Kidney capillary endothelial cell (primary cell): ENCODE measurements at regions not wholly inside any gene's neighbourhood (a gene's known extent, or its start where the extent isn't known, plus 50 kb on each side); places are given as distances from the start of the nearest gene placed in this dataset.

Experiments used
- DNase-seq: peaks from one replicate; pipeline ENCODE4 v3.0.0-alpha.2; 2018; ENCODE audit warnings: low spot score

GRCh38 chr5:27652505-27652904 lies 614.1 kb upstream of the CDH9 start:
- DNase-seq, result no peak

- DNase-seq, result no peak
Measured at GRCh38 chr5:27639005-27639612, 600.7 kb upstream of the CDH9 start.

GRCh38 chr5:27619982-27620381 lies 581.6 kb upstream of the CDH9 start:
- no peak for DNase-seq

DNA sequence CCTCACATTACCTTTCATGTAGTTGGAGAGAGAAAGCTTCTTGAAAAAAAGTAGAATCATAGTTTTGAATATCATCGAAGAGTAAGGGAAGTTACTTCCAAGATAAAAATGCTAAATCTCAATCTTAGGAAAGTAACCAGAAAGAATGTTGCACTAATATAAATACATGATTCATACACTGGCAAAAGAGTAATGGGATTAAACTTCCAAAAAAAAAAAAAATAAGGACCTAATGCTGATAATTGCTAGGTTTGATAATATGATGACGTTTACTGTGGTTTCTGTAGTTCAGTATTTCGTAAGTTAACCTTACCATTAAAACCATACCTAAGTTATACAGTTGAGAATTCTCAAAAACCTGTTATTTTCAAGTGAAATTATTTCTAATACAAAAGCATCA lies 573.8 kb upstream of the CDH9 start:
- DNase-seq, result no peak

DNA sequence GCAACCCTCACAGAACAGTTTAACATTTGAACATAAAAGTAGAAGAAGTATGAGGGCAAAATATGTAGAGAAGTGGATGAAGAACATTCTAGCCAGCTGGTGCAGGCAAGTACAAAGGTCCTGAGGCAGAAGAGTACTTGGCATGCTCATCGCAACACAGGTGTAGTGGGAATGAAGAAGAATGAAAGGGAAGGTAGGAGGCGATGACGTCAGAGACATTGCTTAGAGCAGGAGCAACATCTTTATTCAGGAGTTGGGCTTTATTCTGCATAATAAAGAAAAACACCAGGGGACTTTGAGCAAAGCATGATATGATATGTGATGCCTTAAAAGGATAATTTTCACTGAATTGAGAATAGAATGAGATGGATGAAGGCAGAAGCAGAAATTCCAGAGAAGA lies 570.6 kb upstream of the CDH9 start:
- DNase-seq, result no peak

GRCh38 chr5:27598576-27598975 lies 560.2 kb upstream of the CDH9 start:
- no peak for DNase-seq

DNA sequence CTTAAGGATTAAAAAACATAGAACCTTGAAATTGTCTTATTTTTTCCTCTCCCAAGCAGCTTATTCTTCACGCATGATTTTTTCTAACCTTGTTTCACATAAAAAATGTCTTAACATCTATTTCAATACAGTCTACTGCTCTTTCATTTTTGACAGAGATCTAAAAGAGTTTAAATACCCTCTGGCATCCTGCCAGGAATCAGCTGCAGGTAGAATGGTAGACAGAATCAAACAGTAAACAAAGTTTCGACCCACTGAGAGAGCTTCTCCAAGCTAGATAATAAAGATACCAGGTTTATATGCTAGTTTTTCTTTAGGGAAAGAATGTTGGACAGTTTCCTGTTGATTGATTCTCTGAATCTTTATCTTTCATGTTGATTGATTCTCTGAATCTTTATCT lies 555.8 kb upstream of the CDH9 start:
- no peak for DNase-seq

DNA sequence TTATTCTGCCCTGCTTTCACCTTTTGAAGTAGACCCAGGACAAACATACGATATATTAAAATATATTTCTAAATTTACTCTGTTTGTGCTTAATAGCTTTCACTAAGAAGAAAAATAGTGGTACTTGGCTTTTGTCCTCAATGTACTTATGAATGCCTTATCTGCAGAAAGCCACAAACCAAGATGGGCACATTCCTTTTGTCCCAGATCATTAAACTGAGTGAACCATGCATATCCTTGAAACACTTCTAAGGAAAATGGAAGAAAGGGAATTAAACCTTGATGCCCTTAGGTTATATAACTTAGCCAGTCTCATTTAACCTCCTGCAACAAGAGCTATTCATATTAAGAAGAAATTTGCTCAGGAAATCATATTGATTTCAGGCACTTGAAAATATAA lies 553.8 kb upstream of the CDH9 start:
- DNase-seq, result no peak

GRCh38 chr5:27590503-27590902 lies 552.1 kb upstream of the CDH9 start:
- DNase-seq, result no peak

- DNase-seq, result no peak
Measured at GRCh38 chr5:27578279-27578678, 539.9 kb upstream of the CDH9 start.

DNA sequence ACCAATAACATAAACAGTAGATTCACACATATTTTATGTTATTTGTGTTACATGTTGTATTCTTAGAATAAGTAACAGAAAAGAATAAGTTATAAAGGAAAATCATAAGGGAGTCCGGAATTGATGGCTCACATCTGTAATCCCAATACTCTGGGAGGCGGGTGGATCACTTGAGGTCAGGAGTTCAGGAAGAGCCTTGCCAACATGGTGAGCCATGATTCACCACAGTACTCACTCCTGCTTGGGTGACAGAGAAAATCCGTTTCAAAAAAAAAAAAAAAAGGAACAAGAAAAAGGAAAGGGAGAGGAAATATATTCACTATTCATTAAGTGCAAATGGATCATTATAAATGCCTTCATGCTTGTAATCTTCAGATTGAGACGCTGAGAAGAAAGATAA lies 533.3 kb upstream of the CDH9 start:
- DNase-seq, result no peak

DNA sequence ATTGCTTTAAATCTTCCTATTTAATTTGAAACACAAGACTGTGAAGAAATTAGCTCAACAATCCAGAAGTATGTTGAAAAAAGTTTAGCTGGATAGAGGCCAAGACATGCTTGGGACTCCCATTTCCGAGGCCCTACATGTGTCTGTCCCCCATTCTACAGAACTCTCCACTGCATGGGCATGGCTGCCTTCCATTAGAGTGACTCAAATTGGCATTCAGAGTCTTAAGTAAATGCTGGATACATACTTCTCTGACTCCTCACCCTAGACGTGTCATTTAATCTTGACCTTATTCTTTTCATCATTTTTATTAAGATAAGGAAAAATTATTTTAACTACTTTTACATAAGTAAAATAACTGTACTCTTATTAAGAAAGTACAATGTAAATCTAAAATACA lies 530.4 kb upstream of the CDH9 start:
- DNase-seq, result no peak

GRCh38 chr5:27561408-27561807 lies 523.0 kb upstream of the CDH9 start:
- DNase-seq, result no peak

DNA sequence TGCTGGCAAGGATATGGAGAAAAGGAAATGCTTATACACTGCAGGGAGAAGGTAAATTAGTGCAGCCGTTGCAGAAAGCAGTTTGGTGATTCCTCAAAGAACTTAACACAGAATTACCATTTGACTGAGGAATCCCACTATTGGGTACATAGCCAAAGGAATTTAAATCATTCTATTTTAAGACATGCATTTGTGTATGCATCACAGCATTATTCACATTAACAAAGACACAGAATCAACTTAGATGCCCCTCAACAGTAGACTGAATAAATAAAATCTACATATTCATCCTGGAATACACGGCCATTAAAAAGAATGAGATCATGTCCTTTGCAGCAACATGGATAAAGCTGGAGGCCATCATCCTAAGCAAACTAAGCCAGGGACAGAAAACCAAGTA lies 510.1 kb upstream of the CDH9 start:
- DNase-seq, result no peak

DNA sequence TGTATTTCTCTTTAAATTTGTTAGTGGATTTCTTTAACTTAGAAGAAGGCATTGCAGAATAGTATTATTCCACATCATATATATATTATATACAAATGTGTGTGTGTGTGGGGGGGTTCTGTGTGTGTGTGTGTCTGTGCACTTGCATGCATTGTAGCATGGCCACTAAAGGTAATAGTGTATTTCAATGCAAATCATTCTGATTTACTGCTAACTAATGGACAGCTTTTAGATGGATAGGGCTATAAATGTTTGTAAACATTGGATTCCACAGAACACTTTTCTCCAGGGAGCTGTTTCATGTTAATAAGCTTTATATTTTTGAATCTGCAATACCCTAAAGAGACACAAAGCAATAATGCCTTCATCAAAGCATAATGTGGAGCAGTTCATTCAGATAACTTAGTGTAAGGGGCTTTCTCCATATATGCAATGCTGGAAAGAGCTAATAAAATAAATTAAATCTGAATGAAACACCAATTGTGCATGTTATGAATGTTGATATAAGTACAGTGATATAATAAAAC lies 496.7 kb upstream of the CDH9 start:
- no peak for DNase-seq

DNA sequence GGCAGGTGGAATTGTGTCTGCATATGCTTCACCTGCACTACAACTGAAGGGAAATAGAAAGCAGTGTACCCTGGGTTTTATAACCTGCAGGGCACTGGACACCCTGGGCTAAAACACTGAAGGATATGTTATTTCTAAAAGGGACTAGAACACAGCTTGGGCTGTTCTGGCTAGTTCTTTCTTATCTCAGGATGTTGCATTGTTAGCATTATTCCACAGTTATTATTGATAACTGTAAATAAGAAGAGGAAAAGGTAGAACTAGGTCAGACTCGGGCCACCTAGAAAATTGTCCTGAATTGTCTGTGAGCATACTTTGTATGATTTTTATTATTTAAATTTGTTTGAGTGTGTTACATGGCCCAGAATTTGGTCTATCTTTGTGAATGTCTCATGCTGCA lies 493.9 kb upstream of the CDH9 start:
- no peak for DNase-seq

- no peak for DNase-seq
Measured at GRCh38 chr5:27524515-27524914, 486.1 kb upstream of the CDH9 start.

GRCh38 chr5:27523629-27524028 lies 485.2 kb upstream of the CDH9 start:
- no peak for DNase-seq

GRCh38 chr5:27516437-27516836 lies 478.1 kb upstream of the CDH9 start:
- no peak for DNase-seq

GRCh38 chr5:27511061-27511460 lies 472.7 kb upstream of the CDH9 start:
- DNase-seq, result no peak

GRCh38 chr5:27503813-27504212 lies 465.4 kb upstream of the CDH9 start:
- no peak for DNase-seq

GRCh38 chr5:27502236-27502635 lies 463.9 kb upstream of the CDH9 start:
- DNase-seq, result no peak

- DNase-seq, result no peak
Measured at GRCh38 chr5:27497491-27497890, 459.1 kb upstream of the CDH9 start.

GRCh38 chr5:27494887-27495286 lies 456.5 kb upstream of the CDH9 start:
- DNase-seq, result no peak
